ENCODE measurements at regions not wholly inside any gene's neighbourhood (a gene's known extent, or its start where the extent isn't known, plus 50 kb on each side); places are given as distances from the start of the nearest gene placed in this dataset.

DNA sequence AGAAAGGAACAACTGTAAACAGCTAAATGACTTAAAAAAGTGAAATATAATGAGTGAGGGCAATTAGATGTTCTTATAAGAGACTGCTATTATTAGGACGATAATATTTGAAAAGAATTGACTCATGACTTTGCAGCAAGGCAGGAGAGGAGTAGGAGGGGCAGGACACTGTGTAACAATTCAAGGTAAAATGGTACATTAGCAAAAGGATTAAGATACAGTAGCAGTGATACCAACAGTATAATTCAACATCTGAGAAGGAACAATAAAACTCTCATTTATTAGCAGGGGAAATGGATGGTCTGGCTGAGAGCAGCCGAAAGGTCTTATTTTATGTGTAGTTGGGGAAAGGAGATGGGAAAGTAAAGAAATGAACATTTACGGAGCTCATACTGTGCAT is 315.5 kb upstream of the BOD1L1 start:
- no peak for DNase-seq

GRCh38 chr4:13944095-13944511 is 316.6 kb upstream of the BOD1L1 start:
- DNase-seq: no peak

DNA sequence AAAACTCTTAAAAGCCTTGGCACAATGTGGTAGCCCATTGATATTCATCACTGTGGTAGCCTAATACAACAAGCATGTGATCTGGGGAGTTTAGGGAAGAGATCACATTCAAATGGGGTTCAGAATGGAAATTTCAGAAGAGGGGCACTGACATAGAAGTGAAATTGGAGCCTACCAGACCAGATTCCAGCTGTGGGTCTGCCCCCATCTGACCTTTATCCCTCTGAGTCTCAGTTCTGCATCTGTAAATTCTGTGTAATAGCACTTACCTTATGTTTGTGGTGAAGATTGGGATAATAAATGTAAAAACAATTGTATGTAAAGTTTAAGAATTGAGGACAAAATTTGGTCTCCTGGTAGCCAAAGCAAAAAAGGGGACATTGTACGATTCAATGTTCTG is 320.4 kb upstream of the BOD1L1 start:
- DNase-seq: no peak

DNA sequence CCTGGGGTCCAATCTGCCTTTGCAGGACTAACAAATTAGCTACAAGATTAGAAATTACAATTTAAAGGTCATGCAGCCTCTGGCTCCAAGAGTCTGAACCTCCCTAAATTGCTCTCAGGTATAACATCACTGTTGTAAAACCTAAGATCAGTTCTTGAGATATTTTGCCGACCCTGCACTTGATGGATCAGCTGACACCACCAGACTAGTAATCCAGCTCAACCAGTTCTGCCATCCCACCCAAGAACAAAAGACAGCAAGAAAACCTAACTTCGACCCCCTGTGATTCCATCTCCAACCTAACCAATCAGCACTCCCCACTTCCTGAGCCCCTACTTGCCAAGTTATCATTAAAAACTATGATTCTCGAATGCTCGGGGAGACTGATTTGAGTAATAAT is 323.0 kb upstream of the BOD1L1 start:
- DNase-seq: no peak

- no peak for DNase-seq
These were observed 325.6 kb upstream of the BOD1L1 start for GRCh38 chr4:13953083-13953482.

GRCh38 chr4:13955551-13955950 is 328.0 kb upstream of the BOD1L1 start:
- DNase-seq: no peak

GRCh38 chr4:13956947-13957346 is 329.4 kb upstream of the BOD1L1 start:
- DNase-seq: no peak

DNA sequence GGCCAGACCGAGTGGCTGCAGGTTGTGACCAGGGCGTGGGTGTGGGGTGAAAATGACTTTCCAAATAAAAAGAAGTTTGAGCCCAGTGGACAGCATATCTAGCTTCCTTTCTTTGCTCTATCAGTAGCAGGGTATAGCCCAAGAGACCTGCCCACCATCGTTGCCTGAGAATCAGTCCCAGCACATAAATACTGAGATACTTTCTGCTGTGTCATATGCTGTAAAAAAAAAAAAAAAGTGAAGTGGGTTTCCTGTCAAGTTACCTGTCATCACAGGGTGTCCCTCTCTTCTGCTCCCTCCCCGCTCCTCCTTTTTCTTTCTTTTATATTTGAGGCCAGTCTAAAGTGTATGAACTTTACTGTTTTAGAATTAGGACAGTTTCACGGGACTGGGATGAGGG is 330.3 kb upstream of the BOD1L1 start:
- no peak for DNase-seq

- no peak for DNase-seq
These were observed 336.1 kb upstream of the BOD1L1 start for GRCh38 chr4:13963601-13964000.

DNA sequence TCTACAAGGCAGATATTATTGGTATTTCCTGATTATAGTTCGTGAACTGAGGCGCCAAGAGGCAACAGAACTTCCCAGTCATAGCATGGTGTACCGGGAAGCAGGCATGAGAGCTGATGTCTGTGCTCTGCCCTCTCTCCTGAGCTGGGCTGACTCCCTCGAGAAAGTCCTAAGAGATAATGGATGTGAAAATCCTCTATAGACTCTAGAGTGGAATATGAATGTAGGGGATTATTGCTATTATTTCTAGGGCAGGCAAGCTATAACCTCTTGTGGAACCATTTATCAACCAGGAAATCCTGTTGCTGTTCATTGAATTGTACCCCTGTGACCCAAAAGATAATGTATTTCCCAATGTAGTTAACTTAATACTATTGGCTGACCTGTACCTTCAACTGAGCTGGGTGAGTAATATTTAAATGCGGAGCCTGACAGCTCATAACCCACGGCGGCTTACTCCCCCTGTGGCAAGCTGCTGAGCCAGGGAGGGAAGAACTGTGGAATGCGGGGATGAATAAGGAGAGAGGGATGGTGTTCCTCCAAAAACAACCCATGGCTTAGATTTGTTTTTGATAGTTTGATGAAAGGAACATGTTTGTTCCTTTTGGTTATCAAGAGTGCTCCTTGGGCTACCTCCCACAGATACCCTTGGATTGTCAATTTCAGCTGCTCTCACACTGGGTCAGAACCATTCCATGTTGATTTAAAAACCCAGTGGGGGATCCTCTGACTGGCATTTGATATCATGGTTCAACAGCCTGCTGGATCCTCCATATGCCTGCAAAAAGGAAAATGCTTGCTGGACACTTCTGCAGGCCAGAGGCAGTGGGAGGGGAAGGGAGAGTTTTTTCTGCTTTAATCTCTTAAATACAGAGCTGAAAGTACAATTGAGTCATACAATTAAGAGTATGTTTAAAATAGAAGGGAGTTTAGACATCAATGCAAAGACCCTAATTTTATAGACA is 339.0 kb upstream of the BOD1L1 start:
- no peak for DNase-seq

DNA sequence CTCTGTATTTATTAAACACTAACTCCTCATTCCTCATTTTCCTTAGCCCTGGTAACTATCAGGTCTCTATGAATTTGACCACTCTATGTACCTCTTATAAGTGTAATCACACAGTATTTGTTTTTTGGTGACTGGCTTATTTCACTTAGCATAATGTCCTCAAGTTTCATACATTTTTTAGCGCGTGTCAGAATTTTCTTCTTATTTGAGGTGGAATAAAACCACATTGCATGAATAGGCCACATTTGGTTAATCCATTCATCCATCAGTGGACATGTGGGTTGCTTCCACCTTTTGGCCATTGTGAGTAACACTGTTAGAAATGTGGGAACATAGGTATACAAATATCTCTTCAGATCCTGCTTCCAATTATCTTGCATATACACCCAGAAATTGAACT is 341.2 kb upstream of the BOD1L1 start:
- DNase-seq: no peak

GRCh38 chr4:13970349-13970748 is 342.8 kb upstream of the BOD1L1 start:
- no peak for DNase-seq

DNA sequence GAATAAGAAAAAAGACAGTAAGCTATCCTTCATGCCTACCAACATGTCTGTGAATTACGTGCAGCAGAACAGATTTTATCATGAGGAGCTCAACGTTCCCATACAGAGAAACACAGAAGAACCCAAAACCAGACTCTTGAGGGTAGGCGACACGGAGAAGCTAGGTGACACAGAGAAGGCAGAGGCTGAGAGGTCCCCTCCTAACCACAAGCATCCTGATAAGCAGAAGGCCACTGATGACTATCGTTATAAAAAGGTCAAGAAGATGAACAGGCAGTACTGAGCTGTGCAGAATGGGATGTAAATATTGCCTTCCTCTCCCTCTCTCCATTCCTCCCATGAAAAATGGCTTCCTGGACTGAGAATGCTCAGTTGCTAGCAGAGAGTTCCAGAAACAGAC is 350.2 kb upstream of the BOD1L1 start:
- no peak for DNase-seq

- DNase-seq: no peak
These were observed 353.1 kb upstream of the BOD1L1 start for GRCh38 chr4:13980317-13981310.

DNA sequence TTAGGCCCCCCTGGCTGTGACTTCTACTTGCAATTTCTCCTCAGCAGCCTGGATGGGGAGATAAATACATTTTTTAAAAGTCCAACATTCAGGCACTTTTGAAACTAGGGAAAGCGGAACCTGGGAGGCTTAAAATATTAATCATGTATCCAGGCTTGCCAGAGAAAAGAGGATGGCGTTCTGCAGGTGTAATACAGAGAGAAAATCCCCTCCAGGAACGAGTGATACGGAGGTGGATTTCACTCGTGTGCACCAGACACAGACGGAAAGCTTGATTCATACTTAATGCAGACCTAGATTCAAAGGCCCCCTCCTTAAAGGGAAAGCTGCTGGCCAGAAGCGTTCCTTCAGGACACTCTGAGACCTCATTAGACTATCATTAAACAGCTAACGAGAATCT is 354.0 kb upstream of the BOD1L1 start:
- DNase-seq: no peak

DNA sequence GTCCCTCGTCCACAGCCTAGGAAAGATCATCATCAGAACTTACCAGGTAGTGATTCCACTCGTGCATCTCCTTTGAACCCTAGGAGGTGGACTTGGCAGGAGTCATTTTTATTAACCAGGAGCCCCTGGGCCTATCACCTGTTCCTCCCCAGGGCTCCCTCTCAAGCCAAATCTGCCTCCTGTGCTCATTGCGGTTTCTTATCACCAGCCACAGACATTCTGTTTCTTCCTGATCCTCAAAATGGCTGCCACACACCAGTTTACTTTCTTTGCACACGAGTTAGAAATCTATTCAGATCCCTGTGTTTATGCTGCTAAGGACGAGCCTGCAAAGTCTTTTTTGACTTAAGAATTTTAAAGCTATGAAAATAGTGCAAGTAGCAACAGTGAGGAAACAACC is 354.5 kb upstream of the BOD1L1 start:
- no peak for DNase-seq

- DNase-seq: no peak
These were observed 355.8 kb upstream of the BOD1L1 start for GRCh38 chr4:13983189-13983790.

DNA sequence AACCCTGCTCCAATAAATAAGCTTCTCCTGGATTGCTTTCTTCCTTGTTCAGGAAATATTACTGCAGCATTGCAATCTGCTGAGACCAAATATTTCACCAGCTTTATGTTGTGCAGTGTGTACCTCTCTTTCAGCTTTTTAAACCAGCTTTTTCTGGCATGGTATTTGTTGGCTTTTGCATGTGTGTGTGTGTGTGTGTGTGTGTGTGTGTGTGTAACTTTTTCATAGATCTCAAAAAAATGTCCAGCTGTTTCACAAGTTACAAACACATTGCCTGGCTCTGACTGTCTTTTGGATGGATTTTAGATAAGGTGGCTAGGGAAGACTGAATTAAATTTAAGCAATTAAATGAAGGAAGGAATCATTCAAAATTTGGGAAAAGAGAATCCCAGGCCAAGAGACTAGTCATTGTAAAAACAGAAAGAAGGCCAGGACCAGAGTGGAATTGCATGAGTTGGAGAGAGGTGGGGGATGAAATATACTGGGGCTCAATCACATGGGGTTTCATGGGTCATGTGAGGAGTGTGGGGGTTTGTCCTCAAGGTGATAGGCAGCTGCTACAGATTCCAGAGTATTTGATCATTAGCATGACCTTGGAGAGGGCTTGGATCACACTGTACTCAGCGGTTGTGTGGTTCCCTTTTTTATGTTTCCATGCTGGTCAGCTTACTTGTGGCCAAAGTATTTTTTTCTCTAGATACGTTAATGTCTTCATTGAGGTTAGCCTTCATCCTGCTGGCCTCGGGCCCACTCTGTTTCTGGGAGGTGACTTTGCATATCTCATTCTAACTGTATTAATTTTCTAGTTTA is 357.7 kb upstream of the BOD1L1 start:
- peak; percentile 36 for DNase-seq

GRCh38 chr4:13985837-13986236 is 358.3 kb upstream of the BOD1L1 start:
- DNase-seq: no peak

DNA sequence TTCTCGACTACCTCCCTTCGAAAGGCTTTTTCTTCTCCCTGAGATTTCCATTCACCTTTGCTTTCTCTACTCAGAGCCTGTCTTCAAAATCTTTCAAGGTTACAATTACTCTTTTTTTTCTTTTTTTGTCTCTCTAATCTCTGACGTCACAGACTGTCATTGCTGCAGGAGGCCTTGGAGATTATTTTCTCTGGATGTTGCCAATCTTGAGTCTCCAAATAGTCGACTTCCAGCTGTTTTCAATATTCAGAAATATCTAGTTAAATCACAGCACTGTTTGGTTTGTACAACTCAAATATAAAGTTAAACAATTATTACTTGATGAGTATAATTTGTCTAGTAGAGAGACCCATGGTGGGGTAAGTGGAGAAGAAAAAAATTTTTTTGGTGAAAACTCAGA is 359.0 kb upstream of the BOD1L1 start:
- no peak for DNase-seq

DNA sequence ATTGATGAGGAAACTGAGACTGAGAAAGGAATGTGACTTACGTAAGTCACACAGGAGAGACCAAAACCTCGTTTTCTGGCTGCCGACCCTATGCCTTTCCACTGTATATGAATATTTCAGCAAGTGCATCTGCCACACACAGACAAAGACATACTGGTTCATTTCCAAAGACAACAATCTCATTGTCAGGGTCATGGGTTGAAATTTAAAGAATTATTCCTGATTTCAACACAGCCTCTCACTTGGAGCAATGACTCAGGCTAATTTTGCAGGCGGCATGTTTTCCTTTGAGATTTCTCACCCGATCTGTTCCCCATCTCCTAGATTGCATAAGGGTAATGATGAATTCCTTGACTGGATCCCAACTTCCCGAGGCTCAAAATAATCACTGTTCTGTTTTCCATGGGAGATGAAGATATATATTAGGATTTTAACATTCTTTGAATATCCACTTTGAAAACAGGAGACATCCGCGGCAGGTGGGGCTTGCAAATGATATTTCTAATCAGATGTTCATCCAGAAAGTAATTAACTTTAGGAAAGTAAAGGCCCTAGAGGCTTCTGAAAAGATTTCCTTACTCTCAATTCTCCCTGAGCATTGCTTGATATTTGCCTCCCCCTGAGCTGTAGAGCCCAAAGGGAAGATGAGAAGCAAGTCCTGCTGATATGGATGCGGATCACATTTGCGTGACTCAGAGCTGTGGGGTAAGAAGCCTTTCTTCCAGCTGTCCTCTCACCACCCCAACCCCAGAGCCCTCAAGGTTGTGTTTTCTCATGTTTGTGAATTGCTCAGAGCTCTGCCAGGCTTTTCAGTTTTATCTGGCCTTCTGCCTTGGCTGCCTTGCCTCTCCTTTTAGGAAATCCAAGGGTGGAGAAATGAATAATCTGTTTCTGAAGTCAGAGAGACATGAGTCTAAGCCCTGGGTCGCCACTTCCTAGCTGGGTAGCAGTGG is 361.1 kb upstream of the BOD1L1 start:
- peak; percentile 46 for DNase-seq

Measured in GOT3 (cell line).